ENCODE measurements at regions not wholly inside any gene's neighbourhood (a gene's known extent, or its start where the extent isn't known, plus 50 kb on each side); places are given as distances from the start of the nearest gene placed in this dataset.
"Not testable (repeated sequence)": the region's sequence is repeated elsewhere in the genome, so short reads cannot be mapped to it uniquely, and the experiment has no call there.

DNA sequence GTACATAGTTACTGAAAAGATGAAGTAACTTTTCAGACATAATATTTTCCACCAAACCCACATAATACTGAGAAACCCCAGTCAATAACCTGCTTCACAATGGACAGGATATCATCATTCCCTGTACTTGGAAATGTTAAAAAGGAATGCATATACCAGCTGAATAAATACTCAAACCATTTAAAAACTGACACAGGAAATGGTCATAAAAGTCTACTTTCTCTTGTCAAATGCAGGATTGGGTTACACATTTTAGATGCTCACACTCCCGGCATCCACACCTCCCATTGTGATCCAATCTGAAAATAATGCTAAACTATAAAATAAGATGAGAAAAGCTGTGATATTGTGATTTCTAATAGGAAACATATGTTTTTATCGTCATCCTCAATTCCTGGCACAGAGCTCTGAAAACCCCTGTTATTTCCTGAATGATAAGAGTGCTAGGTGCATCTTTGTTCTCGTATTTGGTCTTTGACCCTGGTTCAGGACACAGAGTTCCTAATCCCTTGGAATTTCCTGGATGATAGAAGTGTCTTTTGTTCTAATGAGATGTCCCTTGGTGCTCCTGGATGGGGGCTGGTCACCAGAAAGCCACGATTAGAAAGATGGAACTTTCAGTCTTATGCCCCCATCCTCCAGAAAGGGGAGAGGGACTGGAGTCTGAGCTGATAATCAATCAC, 821.3 kb downstream of the TRIML1 start:
- TF ChIP-seq, protein P1, sequence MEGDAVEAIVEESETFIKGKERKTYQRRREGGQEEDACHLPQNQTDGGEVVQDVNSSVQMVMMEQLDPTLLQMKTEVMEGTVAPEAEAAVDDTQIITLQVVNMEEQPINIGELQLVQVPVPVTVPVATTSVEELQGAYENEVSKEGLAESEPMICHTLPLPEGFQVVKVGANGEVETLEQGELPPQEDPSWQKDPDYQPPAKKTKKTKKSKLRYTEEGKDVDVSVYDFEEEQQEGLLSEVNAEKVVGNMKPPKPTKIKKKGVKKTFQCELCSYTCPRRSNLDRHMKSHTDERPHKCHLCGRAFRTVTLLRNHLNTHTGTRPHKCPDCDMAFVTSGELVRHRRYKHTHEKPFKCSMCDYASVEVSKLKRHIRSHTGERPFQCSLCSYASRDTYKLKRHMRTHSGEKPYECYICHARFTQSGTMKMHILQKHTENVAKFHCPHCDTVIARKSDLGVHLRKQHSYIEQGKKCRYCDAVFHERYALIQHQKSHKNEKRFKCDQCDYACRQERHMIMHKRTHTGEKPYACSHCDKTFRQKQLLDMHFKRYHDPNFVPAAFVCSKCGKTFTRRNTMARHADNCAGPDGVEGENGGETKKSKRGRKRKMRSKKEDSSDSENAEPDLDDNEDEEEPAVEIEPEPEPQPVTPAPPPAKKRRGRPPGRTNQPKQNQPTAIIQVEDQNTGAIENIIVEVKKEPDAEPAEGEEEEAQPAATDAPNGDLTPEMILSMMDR (IDR thresholded peaks at IDR 0.05; ENCODE audit: control insufficient read depth, insufficient read depth, low read depth, low read length, missing control alignments): no peak
- peak; percentile 43 for DNase-seq (ENCODE audit: low read depth)

DNA sequence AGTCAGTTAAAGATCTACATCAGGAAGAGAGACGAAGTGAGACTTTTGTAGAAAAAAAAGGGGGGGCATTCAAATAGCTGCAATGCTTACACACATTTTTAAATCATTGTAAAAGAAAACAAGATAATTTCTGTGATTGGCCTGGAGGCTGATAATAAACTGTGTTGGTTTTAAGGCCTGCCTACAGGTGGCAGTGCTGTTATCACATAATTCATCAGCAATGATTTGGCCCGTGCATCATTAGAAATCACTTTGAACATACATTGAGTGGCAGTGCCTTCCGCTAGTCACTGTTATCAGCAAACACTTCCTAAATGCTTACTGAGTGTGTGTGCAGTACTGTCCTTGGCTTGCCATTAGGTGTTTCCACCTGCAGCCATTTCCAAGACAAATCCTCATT, 831.9 kb downstream of the TRIML1 start:
- TF ChIP-seq, protein P1 (IDR thresholded peaks at IDR 0.05; ENCODE audit: control insufficient read depth, insufficient read depth, low read depth, low read length, missing control alignments): peak; percentile 51
- no peak overlapping the region for H3K4me3 ChIP-seq (ENCODE audit: control insufficient read depth, low read depth, low read length)
- DNase-seq (ENCODE audit: low read depth): no peak

More for the DNA sequence above, 821.3 kb downstream of the TRIML1 start:
- H3K4me3 ChIP-seq (ENCODE audit: control insufficient read depth, low read depth, low read length): no peak overlapping the region

- H3K4me3 ChIP-seq (ENCODE audit: control insufficient read depth, low read depth, low read length): no peak overlapping the region
- DNase-seq (ENCODE audit: low read depth): no peak
- TF ChIP-seq, protein P1 (IDR thresholded peaks at IDR 0.05; ENCODE audit: control insufficient read depth, insufficient read depth, low read depth, low read length, missing control alignments): no peak
These were observed 836.0 kb downstream of the TRIML1 start for GRCh38 chr4:188975271-188975670.

- peak; percentile 62 for DNase-seq (ENCODE audit: low read depth)
- TF ChIP-seq, protein P1 (IDR thresholded peaks at IDR 0.05; ENCODE audit: control insufficient read depth, insufficient read depth, low read depth, low read length, missing control alignments): no peak
- H3K4me3 ChIP-seq (ENCODE audit: control insufficient read depth, low read depth, low read length): no peak overlapping the region
These were observed 837.4 kb downstream of the TRIML1 start for GRCh38 chr4:188976644-188977115.

- DNase-seq (ENCODE audit: low read depth); H3K4me3 ChIP-seq (ENCODE audit: control insufficient read depth, low read depth, low read length): not testable (repeated sequence)
These were observed 838.0 kb downstream of the TRIML1 start for GRCh38 chr4:188977232-188977631.

- DNase-seq (ENCODE audit: low read depth): no peak
- TF ChIP-seq, protein P1 (IDR thresholded peaks at IDR 0.05; ENCODE audit: control insufficient read depth, insufficient read depth, low read depth, low read length, missing control alignments): no peak
- H3K4me3 ChIP-seq (ENCODE audit: control insufficient read depth, low read depth, low read length): no peak overlapping the region
These were observed 845.3 kb downstream of the TRIML1 start for GRCh38 chr4:188984518-188984917.

GRCh38 chr4:188986271-188986689, 847.0 kb downstream of the TRIML1 start:
- no peak overlapping the region for H3K4me3 ChIP-seq (ENCODE audit: control insufficient read depth, low read depth, low read length)
- peak; percentile 44 for DNase-seq (ENCODE audit: low read depth)
- TF ChIP-seq, protein P1 (IDR thresholded peaks at IDR 0.05; ENCODE audit: control insufficient read depth, insufficient read depth, low read depth, low read length, missing control alignments): no peak

All from AG09309 (cell line).